Stromal cell of bone marrow (primary cell): ENCODE measurements at regions not wholly inside any gene's neighbourhood (a gene's known extent, or its start where the extent isn't known, plus 50 kb on each side); places are given as distances from the start of the nearest gene placed in this dataset.
"Not testable (repeated sequence)": the region's sequence is repeated elsewhere in the genome, so short reads cannot be mapped to it uniquely, and the experiment has no call there.

Source experiments
- DNase-seq: peaks from one replicate; pipeline ENCODE4 v3.0.0-alpha.2; 2012; ENCODE audit warnings: low read depth

DNA sequence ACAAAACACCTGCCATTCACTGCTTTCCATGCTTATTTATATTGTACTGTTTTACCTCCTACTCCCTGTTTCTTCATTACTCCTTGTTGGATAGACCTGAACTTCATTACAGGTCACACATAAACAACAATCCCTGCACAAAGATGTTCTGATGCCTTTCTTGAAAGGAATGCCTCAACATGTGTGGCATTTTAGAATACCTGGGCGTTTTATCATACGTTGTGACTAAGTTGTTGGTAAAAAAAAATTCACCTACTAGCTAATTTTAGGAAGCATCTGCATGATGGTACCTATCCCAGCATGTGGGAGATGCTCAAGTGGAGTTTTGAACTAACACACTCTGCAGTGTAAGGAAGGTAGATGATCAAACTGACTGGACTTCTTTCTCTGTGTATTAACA is 604.1 kb downstream of the TAF11L14 start:
- no peak for DNase-seq

DNA sequence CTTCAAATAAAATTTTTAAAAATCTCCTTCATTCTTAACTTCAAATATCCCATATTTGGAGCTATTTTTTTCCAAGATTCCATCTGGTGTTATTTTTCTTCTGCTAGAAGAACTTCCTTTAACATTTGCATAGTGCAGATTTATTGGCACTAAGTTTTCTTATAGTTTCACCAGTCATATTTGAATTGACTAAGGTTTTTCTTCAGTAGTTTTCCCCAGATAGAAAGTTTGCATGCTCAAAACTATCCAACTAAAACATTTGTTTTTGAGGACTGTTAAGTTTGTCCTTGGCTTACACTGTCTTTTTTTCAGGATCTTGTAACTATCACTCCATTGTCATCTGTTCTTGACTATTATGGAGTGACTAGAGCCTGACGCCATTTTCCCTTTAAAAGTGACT is 606.7 kb downstream of the TAF11L14 start:
- DNase-seq = no peak

DNA sequence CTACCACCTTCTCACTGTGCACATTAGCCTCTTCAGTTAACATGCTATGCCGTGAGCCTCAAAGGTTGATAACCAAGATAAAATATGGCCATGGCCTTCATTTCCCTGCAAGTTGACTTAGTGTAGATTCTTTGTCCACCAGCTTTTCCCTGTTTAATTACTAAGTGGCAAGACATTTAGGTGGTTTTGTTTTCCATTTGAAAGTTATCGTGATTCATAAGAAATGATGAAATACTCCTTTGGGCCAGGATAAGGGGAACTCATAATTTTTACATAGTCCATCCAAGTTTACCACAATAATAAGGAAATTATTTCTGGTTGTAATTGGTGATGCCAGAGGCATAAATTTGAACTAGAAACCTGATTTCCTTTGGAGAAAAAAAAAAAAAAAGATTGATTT is 609.6 kb downstream of the TAF11L14 start:
- DNase-seq = no peak

DNA sequence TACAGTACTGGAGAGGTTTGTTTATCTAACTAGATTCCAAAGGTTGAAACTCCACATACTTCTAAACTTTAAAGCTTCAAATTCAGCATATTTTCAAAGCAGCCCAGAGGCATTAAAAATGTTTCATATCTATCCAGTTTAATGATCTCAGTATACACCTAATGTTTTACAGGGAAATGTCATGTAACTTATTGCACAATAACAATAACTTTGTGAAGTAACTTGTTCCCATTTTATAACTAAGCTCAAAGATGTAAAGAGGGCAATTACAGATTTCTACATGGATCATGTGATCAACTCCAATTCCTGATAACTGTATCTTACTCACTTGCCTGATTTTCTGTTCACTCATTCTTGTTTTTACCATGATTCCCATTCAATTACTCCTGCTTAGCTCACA is 610.0 kb downstream of the TAF11L14 start:
- DNase-seq = no peak

- no peak for DNase-seq
Measured at GRCh38 chr5:18252559-18252958, 618.3 kb downstream of the TAF11L14 start.

DNA sequence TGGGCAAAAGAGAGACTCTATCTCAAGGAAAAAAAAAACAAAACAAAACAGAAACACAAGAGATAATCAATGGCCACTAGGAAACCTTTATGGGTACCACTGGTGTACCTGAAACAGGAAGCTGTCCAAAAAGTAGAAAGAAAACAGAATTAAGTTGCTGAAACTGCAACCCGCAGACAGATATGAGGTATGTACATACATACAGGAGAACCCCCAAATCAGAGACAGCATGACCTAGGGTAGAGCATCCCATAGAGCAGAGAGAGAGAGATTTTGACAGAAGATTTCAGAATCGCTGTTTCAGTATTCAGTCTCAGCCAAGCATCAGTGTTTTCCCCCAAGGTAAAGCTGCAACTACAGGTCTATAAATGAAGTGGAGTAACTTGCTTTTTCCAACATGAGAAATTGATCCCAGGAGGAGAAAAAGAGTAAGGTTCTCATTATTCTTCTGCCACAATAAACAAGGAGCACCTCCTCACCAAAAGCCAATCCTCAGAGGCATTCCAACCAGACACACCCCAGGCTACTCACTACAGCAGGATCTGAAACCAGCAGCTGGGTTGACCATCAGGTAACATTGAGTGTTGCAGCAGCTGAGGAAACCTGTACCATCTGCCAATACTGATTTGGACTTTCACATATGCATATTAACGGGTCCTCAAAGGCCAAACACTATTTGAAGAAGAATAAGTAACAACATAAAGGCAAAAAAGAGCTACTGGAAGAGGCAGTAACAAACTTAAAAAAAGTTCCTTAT is 630.0 kb downstream of the TAF11L14 start:
- no peak for DNase-seq

- peak; percentile 1 for DNase-seq
Measured at GRCh38 chr5:18270635-18271338, 636.5 kb downstream of the TAF11L14 start.

DNA sequence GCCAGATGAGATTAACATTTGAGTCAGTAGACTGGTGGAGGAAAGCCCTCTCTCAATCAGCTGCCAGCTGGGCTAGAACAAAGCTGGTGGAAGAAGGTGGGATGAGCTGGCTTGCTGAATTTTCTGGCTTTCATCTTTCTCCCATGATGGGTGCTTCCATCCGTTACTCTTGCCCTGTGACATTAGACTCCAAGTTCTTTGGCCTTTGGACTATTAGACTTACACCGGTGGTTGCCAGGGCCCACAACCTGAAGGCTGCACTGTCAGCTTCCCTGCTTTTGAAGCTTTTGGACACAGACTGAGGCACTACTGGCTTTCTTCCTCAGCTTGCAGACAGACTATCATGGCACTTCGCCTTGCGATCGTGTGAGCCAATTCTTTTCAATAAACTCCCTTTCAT is 642.7 kb downstream of the TAF11L14 start:
- DNase-seq = no peak

DNA sequence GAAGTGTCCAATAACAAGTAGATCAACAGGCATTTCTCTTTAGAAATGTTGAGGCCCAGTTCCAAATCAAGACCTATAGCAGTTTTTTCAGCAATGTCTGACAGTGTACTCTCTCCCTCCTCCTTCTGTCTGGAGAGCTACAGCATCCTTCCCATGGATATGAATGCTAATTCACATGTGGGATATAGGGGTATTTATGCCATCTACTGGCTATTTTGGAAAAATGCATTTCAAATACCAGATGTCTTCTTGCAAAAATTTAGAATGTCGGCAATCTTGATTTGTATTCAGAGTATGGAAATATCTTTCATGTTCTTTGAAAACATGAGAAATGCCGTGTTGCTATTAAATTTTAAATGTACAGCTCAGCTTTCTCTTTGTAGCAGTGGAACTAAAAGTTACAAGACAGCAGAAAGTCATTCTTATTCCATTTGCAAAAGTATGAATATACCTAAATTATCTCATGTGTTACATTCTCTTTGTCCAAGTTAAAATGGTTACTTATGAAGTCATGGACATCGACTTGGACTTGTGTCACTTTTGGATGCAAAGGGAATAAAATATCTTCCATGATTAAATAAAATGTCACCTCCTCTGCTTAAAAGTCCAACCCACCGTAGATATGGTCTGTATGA is 647.8 kb downstream of the TAF11L14 start:
- DNase-seq = peak; percentile 48

DNA sequence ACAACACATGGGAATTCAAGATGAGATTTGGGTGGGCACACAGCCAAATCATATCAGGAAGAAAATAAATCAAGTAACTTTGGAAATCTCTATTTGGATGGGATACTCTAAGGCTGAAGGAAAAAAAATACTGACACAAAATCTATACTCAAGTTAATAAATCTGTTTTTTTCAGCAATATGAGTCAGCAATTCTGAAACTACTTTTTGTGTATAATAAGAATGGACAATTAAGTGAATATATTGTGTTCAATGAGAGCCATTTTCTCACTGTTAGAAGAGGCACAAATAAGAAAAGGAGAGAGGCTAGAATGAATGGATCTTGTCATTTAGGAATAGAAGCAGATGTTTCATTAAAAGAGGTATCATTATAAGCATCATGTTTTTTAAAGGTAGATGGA is 651.0 kb downstream of the TAF11L14 start:
- no peak for DNase-seq

DNA sequence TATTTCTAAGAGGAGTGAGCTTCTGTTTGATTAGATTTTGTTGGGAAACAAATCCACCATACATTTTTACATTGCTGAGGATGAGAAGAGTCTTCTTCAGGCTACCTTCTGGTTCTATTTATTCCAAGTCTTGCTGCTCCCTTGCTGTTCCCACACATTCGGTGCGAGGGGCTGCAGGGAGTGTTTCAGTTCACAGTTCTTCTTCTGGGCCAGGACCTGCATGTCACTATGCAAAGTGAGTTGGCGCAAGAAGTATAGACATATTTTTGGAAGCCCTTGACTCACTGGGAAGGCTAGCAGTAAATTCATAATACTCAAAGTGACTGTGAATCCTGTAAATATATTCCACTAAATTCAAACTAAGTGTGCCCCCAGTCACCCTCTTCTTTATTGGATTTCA is 657.9 kb downstream of the TAF11L14 start:
- DNase-seq = no peak

- not testable (repeated sequence) for DNase-seq
Measured at GRCh38 chr5:18295696-18296095, 661.4 kb downstream of the TAF11L14 start.

DNA sequence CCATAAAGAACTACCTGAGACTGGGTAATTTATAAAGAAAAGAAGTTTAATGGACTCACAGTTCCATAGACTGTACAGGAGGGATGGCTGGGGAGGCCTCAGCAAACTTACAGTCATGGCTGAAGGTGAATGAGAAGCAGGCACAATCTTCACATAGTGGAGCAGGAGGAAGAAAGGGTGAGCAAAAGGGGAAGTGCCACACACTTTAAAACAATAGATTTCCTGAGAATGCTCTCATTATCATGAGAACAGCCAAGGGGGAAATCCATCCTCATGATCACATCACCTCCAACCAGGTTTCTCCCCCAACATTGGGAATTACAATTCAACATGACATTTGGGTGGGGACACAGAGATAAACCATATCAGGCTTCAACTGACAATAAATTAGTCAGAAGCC is 664.9 kb downstream of the TAF11L14 start:
- DNase-seq = no peak

DNA sequence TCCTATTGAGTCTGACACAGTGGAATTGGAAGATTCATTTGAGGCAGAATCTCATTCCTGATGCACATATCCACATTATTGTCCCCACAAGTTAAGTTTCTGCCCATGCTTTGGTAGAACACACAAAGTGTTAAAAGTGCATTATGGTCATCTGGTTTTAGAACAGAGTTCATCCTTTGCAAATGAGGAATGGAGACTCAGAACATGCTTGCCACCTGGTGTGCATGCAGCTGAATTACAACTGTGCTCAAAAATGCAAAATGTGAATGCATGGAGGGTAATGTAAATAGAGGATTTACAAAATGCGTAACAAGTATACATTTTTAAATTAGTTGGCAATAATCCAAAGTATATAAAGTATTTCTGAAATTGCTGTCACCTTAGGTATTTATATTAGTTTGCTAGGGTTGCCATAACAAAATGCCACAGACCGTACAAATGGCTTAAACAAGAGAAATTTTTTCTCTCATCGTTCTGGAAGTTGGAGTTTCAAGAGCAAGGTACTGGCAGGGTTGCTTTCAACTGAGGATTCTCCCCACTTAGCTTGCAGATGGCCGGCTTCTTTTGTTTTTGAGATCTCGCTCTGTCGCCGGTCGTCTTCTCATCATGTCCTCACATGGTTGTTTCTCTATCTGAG is 671.1 kb downstream of the TAF11L14 start:
- peak; percentile 11 for DNase-seq

- DNase-seq = no peak
Measured at GRCh38 chr5:18311266-18311665, 677.0 kb downstream of the TAF11L14 start.

DNA sequence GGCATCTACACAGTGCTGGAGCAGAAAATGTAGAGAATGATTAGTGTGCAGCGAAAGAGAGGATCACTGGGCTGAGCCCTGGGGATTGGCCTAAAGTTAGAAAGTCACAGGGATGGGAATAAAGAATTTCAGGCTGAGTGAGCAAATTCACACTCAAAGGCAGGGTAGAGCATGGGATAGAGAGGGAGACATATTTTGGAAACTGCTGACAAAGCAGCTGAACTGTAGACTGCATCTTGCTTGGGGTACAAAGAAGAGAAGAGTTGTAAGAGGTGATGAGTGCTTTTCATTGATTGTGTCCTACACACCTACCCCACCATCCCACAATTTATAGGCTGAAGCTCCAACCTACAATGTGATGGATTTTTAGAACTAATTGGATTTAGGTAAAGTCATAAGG is 677.8 kb downstream of the TAF11L14 start:
- DNase-seq = no peak

- DNase-seq = peak; percentile 3
Measured at GRCh38 chr5:18314192-18314778, 680.0 kb downstream of the TAF11L14 start.

- DNase-seq = no peak
Measured at GRCh38 chr5:18321262-18321942, 687.1 kb downstream of the TAF11L14 start.

DNA sequence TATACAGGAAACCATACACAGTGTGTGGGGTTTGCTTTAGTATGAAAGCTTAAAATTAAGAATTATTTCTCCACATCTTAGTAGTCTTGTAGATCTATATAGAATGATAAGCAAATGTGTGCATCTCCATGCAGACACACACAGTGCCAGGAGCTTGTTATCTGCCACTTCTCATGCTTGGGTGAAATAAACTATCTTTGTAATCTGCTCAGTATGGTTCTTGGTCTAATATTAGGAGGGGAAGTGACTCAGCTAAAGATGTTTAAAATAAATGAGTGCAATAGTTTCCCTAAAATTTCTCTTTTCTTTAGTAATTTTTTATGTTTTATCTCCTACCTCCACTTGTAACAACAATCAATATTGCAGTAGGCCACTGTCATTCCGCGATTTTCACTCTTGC is 689.6 kb downstream of the TAF11L14 start:
- no peak for DNase-seq

DNA sequence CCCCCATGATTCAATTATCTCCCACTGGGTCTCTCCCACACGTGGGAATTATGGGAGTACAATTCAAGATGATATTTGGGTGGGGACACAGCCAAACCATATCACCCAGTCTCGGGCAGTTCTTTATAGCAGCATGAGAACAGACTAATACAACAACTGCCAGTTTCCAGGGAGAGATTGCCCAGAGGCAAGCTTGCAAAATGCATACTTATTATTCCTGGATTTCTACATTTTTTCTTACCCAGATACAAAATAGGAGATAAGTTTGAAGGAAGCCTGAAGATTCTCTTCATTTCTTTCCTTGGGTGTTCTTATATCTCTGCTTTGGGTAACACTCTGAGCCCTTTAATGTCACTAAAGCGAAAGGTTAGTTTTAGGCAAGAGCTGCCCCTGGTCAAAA is 691.2 kb downstream of the TAF11L14 start:
- no peak for DNase-seq

DNA sequence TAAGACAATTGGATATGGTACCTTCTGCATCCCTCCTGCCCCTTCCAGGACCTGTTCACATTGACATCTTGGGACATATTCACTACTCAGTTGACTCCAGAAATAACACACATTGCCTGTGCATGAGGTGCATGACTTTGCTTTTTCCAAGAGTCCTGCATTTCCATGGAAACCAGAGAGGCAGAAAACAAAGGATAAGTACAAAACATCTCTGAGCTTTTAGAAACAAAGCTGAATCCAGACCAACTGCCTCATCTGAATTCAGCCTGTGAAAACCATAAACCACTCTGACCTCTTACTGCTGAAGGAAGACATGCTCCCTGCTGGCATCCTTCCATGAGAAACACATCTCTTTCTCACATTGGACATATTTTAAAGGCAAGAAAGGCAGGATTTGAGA is 695.1 kb downstream of the TAF11L14 start:
- peak; percentile 6 for DNase-seq

- no peak for DNase-seq
Measured at GRCh38 chr5:18333841-18334240, 699.6 kb downstream of the TAF11L14 start.
